ENCODE measurements at regions not wholly inside any gene's neighbourhood (a gene's known extent, or its start where the extent isn't known, plus 50 kb on each side); places are given as distances from the start of the nearest gene placed in this dataset.
A peak's percentile ranks its signal among the peaks of the same experiment; 100 is the strongest.
"Not testable (repeated sequence)": the region's sequence is repeated elsewhere in the genome, so short reads cannot be mapped to it uniquely, and the experiment has no call there.

GRCh38 chr6:114879693-114880092, 536.9 kb upstream of the HS3ST5 start:
- no peak for DNase-seq

GRCh38 chr6:114878091-114878490, 535.3 kb upstream of the HS3ST5 start:
- DNase-seq = no peak

DNA sequence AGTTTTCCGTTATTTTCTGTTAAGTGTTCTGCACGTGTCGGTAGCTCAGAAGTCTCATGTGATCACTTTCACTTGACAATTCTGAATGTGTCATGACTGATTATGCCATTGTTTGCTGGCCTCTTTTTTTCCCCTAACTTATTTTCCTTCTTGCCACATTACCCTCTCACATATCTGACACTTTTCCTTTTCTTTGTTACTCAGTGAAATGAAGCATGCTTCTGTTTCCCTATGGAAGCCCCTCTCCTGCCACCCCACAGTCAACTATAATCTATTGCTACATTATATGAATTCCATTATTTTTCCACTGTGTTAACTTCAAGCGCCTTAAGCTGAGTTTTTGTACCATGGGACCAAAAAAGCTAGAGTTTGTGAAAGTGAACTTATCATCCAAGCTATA, 531.6 kb upstream of the HS3ST5 start:
- DNase-seq = no peak

GRCh38 chr6:114865506-114865905, 522.7 kb upstream of the HS3ST5 start:
- DNase-seq = not testable (repeated sequence)

GRCh38 chr6:114863610-114864009, 520.8 kb upstream of the HS3ST5 start:
- DNase-seq = no peak

DNA sequence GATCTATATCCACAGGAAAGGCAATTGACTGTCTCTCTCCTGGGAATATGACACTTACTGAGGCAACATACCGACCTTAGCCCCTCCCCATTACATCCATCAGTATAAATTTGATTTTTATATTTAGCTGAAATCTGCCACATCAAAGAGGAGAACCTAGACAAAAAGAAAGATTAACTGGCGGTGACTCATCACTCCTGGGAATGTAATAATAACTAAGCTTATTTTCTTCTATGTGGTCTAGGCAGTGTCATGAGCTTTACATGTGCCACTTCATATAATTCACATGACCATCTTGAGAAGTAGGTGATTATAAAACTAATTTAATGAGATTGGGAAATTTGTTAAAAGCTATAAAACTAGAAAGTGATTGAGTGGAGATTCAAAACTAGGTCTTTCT, 520.0 kb upstream of the HS3ST5 start:
- no peak for DNase-seq

DNA sequence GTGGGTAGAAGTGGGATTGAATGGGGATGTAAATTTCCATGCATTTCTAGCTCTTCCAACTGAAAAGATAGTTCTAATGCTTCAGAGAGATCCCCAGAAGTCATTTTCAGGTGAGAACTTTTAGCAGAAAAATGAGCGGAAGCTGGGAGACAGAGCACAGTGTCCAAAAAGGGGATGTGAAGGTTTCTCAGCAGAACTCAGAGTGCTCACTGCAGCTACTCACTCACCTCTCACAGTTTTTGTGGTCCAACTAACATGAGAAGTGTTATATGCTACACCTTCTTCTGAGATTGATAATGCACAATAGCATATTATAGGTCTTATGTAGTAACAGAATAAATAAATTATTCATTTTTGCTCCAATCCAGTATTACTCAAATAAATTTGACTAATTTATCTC, 519.2 kb upstream of the HS3ST5 start:
- DNase-seq = no peak

DNA sequence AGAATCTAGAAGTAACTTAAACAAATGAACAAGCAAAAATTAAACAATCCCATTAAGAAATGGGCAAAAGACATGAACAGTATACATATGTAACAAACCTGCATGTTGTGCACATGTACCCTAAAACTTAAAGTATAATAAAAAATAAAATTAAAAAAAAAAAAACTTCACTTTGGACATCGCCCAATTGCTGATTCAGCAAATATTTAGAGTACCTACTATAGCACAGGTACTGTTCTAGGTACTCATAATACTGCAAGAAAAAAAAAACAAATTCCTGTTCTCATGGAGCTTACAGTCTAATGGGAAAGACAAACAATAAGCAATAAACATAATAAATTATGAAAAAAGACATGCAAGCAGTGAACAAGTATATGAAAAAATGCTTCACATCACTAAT, 501.5 kb upstream of the HS3ST5 start:
- DNase-seq = no peak

- DNase-seq = no peak
Observed at GRCh38 chr6:114839019-114839418, 496.2 kb upstream of the HS3ST5 start.

GRCh38 chr6:114833211-114833610, 490.4 kb upstream of the HS3ST5 start:
- no peak for DNase-seq

DNA sequence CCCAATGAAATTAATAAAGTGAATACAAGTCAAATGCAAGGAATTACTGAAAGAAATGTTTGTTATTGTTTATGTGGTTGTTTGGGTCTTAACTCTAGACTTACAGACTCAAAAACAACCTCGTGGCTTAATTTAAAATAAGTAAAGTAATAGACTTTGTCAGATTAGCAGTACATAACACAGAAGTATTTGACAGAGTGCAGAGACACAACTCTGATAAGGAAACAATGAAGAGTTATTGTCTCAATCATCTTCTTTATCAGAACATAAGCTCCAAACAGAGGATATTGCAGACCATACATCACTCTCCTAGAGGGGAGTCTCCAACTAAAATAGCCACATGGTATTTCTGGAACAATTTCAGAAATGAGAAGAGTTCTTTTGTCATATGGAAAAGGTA, 487.7 kb upstream of the HS3ST5 start:
- DNase-seq = no peak

GRCh38 chr6:114827135-114827534, 484.3 kb upstream of the HS3ST5 start:
- DNase-seq = no peak

DNA sequence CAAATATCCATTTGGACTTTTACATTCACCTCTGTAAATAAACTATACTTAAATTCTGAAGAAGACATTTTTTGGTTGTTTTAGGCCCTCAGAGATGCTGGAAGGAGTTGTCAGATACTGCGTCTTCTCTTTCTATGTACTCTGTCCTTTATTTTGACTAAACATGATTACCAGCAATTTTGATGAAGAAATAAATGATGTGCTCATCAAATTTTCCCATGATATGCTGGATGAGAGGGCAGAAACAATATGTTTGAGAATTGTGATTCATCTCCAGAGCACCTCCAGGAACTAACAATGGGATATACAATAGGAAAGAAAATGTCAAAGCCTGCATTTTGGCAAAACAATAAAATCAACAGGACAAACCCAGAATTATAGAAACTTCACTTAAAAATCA, 481.6 kb upstream of the HS3ST5 start:
- DNase-seq = no peak

DNA sequence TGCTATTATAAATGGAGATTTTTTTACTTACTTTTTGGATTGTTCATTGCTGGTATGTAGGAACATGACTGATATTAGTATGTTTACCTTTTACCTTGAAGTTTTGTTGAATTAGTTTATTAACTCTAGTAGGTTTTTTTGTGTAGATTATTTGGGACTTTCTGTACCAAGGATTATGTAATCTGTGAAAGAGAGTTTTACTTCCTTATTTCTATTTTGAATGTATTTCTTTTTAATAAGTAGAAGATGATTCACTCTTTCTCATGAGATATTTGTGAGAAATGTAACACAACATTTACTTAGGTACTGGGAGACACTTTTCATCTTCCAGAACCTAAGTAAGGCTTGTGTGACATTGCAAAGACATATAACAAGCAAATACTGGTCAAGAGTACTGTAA, 473.9 kb upstream of the HS3ST5 start:
- DNase-seq = no peak

DNA sequence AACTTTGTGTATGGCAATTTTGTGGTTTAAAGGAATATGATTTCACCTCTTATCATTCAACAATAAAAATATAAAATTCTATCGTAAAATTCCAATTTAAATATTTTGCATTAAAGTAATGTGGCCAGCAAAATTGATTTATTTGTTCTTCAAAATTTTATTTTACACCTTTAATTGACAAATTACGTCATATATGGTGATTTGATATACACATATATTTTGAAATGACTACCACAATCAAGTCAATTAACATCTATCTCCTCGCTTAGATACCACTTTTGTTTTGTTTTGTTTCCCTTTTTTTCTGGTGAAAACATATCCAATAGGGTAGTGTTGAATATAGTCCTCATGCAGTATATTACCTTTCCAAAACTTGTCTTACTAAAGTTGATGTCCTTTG, 467.6 kb upstream of the HS3ST5 start:
- no peak for DNase-seq

- DNase-seq = not testable (repeated sequence)
Observed at GRCh38 chr6:114805426-114805825, 462.6 kb upstream of the HS3ST5 start.

GRCh38 chr6:114796576-114796975, 453.8 kb upstream of the HS3ST5 start:
- no peak for DNase-seq

- DNase-seq = no peak
Observed at GRCh38 chr6:114793428-114793827, 450.6 kb upstream of the HS3ST5 start.

DNA sequence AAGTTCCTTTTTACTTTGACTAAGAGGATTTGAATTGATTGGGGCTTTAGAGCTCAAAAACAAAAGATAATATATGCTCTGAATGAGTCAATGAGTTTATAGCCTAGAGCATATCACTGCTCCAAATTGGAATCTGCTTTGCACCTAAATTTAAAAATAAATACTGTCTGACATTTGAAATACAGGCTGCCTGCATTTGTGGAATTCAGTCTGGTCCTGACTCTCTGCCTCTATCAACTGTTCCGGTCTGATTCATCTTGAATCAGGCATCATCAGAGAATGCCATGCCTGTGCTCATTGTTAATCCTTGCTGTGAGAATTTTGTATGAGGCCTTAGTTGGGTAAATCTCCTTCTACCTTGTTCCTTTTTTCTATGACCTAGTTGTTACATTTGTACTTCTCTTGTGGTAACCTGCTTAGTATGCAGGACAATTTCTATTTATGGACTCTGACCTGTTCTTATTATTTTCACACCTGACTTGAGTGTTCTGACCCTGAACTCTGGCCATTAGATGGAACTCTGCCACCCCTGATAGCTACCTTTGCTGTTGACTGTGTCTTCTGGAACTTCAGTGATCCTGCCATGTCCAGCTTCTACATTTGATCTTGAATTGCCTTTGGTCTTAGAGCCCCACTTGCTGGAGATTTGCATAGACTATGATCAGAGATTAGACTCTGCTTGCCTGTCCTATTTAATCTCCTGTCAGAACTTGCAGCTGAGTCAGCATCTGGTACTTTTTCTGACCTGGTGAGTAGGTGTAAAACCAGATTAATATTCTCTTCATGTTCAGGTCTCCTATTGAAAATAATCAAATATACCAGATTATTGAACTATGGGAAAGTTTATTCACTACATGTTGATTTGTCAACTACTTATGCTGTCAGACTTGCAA, 442.7 kb upstream of the HS3ST5 start:
- no peak for DNase-seq

GRCh38 chr6:114783783-114784182, 441.0 kb upstream of the HS3ST5 start:
- no peak for DNase-seq

GRCh38 chr6:114783083-114783482, 440.3 kb upstream of the HS3ST5 start:
- no peak for DNase-seq

DNA sequence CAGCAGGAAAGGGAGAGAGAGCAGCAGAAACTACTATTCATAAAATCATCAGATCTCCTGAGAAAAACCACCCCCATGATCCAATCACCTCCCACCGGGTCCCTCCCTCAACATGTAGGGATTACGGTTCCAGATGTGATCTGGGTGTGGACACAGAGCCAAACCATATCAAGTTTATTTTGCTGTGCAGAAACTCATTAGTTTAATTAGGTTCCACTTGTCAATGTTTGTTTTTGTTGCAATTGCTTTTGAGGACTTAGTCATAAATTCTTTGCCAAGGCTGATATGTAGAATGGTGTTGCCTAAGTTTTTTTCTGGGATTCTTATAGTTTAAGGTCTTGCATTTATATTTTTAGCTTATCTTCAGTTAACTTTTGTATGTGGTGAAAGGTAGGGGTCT, 422.0 kb upstream of the HS3ST5 start:
- DNase-seq = no peak

GRCh38 chr6:114762145-114762544, 419.3 kb upstream of the HS3ST5 start:
- no peak for DNase-seq

DNA sequence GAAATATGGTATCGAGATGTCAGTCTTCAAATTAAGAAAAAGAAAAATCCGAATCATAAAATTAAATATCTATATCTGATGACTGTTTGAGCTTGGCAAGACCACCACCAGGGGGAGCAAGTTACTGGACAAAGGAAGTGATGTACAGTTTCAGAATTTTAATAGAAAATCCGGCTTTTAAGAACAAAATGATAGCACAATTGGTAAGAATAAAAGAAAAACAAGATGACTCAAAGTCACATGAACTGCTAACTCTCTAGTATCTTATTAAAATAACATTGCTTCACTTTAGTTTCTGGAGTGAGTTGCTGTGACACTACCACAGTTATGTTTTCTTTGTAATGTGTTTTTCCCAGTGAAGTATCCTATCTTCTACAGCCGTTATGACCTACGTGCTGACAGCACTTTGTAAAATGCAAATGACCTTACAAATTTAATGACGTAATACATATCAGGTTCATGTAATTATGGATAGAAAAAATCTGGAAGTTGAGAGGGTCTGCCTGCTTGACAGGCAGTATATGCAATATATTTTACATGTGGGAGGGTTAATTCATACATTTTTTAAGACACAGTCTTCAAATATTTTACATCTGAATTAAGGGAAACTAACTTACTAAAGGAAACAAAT, 405.3 kb upstream of the HS3ST5 start:
- DNase-seq = peak; percentile 44

DNA sequence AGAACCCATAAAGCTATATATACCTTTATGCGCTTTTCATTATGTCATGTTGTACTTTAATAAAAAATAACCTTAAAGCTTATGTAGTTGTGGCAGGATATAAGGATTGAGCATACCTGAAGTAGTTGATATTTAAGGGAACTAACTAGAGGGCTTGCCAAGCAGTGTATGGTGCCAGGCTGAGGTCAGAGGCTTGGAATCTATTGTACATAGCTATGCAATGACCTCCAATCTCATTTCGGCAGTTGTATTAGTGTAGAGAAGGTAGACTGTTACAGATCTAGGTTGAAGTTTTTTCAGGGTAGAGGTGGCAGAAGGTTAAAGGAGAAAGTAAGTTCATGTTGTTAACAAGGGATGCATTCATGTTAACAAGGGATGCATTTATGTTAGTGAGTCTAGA, 397.7 kb upstream of the HS3ST5 start:
- no peak for DNase-seq
